ENCODE measurements at regions not wholly inside any gene's neighbourhood (a gene's known extent, or its start where the extent isn't known, plus 50 kb on each side); places are given as distances from the start of the nearest gene placed in this dataset.

DNA sequence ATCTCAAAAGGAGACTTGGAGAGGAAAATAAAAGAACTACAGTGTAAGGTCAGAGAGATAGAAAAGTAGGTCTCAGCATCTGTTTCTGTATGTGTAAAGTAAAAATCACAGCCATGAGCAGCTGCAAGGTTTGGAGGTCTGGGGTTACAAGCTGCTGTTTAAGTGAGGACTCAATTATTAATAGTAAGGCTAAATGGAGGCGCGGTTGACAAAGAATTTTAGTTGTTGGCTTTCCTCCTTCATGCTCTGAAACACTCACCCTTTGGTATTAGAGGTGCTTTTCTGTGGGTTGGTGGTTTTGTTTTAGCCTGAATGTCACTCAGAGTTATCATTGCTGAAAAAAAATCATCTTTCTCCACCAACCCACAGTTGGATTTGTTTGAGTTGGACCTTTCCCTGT is 59.8 kb upstream of the HAO2 start (continued):
- TF ChIP-seq, protein P1, sequence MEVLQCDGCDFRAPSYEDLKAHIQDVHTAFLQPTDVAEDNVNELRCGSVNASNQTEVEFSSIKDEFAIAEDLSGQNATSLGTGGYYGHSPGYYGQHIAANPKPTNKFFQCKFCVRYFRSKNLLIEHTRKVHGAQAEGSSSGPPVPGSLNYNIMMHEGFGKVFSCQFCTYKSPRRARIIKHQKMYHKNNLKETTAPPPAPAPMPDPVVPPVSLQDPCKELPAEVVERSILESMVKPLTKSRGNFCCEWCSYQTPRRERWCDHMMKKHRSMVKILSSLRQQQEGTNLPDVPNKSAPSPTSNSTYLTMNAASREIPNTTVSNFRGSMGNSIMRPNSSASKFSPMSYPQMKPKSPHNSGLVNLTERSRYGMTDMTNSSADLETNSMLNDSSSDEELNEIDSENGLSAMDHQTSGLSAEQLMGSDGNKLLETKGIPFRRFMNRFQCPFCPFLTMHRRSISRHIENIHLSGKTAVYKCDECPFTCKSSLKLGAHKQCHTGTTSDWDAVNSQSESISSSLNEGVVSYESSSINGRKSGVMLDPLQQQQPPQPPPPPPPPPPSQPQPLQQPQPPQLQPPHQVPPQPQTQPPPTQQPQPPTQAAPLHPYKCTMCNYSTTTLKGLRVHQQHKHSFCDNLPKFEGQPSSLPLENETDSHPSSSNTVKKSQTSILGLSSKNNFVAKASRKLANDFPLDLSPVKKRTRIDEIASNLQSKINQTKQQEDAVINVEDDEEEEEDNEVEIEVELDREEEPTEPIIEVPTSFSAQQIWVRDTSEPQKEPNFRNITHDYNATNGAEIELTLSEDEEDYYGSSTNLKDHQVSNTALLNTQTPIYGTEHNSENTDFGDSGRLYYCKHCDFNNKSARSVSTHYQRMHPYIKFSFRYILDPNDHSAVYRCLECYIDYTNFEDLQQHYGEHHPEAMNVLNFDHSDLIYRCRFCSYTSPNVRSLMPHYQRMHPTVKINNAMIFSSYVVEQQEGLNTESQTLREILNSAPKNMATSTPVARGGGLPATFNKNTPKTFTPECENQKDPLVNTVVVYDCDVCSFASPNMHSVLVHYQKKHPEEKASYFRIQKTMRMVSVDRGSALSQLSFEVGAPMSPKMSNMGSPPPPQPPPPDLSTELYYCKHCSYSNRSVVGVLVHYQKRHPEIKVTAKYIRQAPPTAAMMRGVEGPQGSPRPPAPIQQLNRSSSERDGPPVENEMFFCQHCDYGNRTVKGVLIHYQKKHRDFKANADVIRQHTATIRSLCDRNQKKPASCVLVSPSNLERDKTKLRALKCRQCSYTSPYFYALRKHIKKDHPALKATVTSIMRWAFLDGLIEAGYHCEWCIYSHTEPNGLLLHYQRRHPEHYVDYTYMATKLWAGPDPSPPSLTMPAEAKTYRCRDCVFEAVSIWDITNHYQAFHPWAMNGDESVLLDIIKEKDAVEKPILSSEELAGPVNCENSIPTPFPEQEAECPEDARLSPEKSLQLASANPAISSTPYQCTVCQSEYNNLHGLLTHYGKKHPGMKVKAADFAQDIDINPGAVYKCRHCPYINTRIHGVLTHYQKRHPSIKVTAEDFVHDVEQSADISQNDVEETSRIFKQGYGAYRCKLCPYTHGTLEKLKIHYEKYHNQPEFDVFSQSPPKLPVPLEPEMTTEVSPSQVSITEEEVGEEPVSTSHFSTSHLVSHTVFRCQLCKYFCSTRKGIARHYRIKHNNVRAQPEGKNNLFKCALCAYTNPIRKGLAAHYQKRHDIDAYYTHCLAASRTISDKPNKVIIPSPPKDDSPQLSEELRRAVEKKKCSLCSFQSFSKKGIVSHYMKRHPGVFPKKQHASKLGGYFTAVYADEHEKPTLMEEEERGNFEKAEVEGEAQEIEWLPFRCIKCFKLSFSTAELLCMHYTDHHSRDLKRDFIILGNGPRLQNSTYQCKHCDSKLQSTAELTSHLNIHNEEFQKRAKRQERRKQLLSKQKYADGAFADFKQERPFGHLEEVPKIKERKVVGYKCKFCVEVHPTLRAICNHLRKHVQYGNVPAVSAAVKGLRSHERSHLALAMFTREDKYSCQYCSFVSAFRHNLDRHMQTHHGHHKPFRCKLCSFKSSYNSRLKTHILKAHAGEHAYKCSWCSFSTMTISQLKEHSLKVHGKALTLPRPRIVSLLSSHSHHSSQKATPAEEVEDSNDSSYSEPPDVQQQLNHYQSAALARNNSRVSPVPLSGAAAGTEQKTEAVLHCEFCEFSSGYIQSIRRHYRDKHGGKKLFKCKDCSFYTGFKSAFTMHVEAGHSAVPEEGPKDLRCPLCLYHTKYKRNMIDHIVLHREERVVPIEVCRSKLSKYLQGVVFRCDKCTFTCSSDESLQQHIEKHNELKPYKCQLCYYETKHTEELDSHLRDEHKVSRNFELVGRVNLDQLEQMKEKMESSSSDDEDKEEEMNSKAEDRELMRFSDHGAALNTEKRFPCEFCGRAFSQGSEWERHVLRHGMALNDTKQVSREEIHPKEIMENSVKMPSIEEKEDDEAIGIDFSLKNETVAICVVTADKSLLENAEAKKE (CRISPR knock-in tag; IDR thresholded peaks at IDR 0.05), result no peak
- TF ChIP-seq NANOG (IDR thresholded peaks at IDR 0.05; ENCODE audit: borderline replicate concordance), result no peak
- TF ChIP-seq EZH2phosphoT487 (IDR thresholded peaks at IDR 0.05; ENCODE audit: unreplicated experiment), result no peak
- no peak for TF ChIP-seq ZNF114 (CRISPR knock-in tag; IDR thresholded peaks at IDR 0.05)
- TF ChIP-seq CREB1 (CRISPR knock-in tag; IDR thresholded peaks at IDR 0.05; ENCODE audit: low read depth), result no peak
- no peak for TF ChIP-seq STAT1 (IDR thresholded peaks at IDR 0.05; ENCODE audit: unreplicated experiment)
- TF ChIP-seq POLR2AphosphoS5 (IDR thresholded peaks at IDR 0.05; ENCODE audit: low read depth), result no peak
- no peak for TF ChIP-seq ZNF331 (CRISPR knock-in tag; IDR thresholded peaks at IDR 0.05; ENCODE audit: low read depth)
- TF ChIP-seq, protein P2, sequence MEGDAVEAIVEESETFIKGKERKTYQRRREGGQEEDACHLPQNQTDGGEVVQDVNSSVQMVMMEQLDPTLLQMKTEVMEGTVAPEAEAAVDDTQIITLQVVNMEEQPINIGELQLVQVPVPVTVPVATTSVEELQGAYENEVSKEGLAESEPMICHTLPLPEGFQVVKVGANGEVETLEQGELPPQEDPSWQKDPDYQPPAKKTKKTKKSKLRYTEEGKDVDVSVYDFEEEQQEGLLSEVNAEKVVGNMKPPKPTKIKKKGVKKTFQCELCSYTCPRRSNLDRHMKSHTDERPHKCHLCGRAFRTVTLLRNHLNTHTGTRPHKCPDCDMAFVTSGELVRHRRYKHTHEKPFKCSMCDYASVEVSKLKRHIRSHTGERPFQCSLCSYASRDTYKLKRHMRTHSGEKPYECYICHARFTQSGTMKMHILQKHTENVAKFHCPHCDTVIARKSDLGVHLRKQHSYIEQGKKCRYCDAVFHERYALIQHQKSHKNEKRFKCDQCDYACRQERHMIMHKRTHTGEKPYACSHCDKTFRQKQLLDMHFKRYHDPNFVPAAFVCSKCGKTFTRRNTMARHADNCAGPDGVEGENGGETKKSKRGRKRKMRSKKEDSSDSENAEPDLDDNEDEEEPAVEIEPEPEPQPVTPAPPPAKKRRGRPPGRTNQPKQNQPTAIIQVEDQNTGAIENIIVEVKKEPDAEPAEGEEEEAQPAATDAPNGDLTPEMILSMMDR (conservative IDR thresholded peaks at IDR 0.05; ENCODE audit: low read depth in 2 of 2), result no peak
- TF ChIP-seq JUNB (IDR thresholded peaks at IDR 0.05; ENCODE audit: unreplicated experiment), result no peak

Measured in GM23338 (cell line).